IPS-20b (cell line): ENCODE measurements at regions not wholly inside any gene's neighbourhood (a gene's known extent, or its start where the extent isn't known, plus 50 kb on each side); places are given as distances from the start of the nearest gene placed in this dataset.
"Not testable (repeated sequence)": the region's sequence is repeated elsewhere in the genome, so short reads cannot be mapped to it uniquely, and the experiment has no call there.

ENCODE experiments used
- H3K27ac ChIP-seq: one replicate; pipeline ENCODE4 v1.5.1; 2013; ENCODE audit warnings: low read length
- H3K27me3 ChIP-seq: 2 replicates; pipeline ENCODE4 v1.6.1; 2013; ENCODE audit warnings: mild to moderate bottlenecking, low read length, inconsistent platforms; ENCODE audit not compliant: insufficient read depth
- H3K36me3 ChIP-seq: 2 replicates; pipeline ENCODE4 v1.6.1; 2013; ENCODE audit warnings: low read depth, mild to moderate bottlenecking, inconsistent platforms, low read length, moderate library complexity; ENCODE audit not compliant: insufficient read depth
- H3K4me1 ChIP-seq: 2 replicates; pipeline ENCODE4 v1.6.1; 2013; ENCODE audit warnings: mild to moderate bottlenecking, control low read depth, inconsistent platforms, low read length, moderate library complexity; ENCODE audit not compliant: insufficient read depth
- H3K4me3 ChIP-seq: 2 replicates; pipeline ENCODE4 v1.5.1; 2013; ENCODE audit warnings: mild to moderate bottlenecking, low read length, inconsistent platforms
- H3K9ac ChIP-seq: 2 replicates; pipeline ENCODE4 v1.6.1; 2013; ENCODE audit warnings: low read depth, mild to moderate bottlenecking, inconsistent platforms, low read length, moderate library complexity
- H3K9me3 ChIP-seq: 2 replicates; pipeline ENCODE4 v1.6.1; 2013; ENCODE audit warnings: mild to moderate bottlenecking, low read depth, low read length, inconsistent platforms; ENCODE audit not compliant: insufficient read depth

GRCh38 chr10:128577958-128578750 lies 451.9 kb upstream of the MKI67 start:
- Histone ChIP-seq H3K4me3 (no peak overlapping the region), H3K9ac (no peak overlapping the region), H3K27me3 (peaks cover 10% of the 10 kb centered on the region; the same call in 1 of the 2 replicates), H3K27ac (no peak overlapping the region), H3K4me1 (peaks cover 12% of the 10 kb centered on the region; the same call in 1 of the 2 replicates), H3K36me3 (no peaks in the 10 kb centered on the region), H3K9me3 (no peaks in the 10 kb centered on the region)

DNA sequence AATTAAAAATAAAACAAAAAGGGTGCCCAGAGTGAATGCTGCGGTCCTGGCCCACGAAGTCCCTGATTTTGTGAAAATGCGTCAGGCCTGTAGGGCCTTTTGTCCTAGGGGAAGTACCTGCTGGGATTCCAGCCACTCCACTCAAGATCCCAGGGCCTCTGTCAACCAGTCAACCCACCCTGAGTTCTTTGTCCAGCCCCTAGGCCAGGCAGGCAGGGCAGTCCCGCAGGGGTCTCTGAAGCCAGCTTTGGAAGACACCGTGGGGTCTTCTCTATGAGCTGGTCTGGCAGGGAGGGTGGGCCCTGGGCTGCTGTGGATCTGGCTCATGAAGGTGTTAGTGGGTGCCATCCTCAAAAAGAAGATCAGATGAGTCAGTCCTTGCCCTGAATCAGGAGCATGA lies 452.5 kb upstream of the MKI67 start:
- H3K4me3 ChIP-seq: no peak overlapping the region
- peaks cover 12% of the 10 kb centered on the region; the same call in 1 of the 2 replicates for H3K4me1 ChIP-seq
- peaks cover 10% of the 10 kb centered on the region; the same call in 1 of the 2 replicates for H3K27me3 ChIP-seq
- H3K9ac ChIP-seq: no peak overlapping the region
- H3K27ac ChIP-seq: no peak overlapping the region
- no peaks in the 10 kb centered on the region for H3K36me3 ChIP-seq
- no peaks in the 10 kb centered on the region for H3K9me3 ChIP-seq

- H3K4me1 ChIP-seq: peaks cover 9% of the 10 kb centered on the region; the same call in 1 of the 2 replicates
- H3K4me3 ChIP-seq: no peak overlapping the region
- no peak overlapping the region for H3K27ac ChIP-seq
- no peaks in the 10 kb centered on the region for H3K9me3 ChIP-seq
- no peaks in the 10 kb centered on the region for H3K36me3 ChIP-seq
- no peak overlapping the region for H3K9ac ChIP-seq
- H3K27me3 ChIP-seq: peaks cover 10% of the 10 kb centered on the region; the same call in 1 of the 2 replicates
These were observed 453.1 kb upstream of the MKI67 start for GRCh38 chr10:128579280-128579865.

DNA sequence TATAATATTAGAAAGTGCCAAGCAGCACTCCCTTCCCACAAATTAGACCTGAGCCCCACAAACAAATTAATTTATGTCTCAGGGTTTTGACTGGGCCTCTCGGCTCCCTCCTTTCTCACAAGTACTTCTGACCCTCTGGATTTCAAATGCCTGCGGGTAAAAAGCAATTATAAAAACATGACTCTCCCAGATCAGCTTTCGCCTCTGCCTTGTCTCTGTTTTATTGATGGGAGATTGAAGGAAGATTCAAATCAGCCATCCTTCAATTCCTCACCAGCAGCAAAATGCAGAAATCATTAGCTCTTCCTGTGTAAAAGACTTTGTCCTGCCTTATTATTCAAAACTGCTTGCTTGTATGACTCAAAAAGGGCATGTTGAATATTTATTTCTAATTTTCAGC lies 453.7 kb upstream of the MKI67 start:
- Histone ChIP-seq H3K4me3 (no peak overlapping the region), H3K27ac (no peak overlapping the region), H3K4me1 (peaks cover 9% of the 10 kb centered on the region; the same call in 1 of the 2 replicates), H3K27me3 (peaks cover 10% of the 10 kb centered on the region; the same call in 1 of the 2 replicates), H3K9ac (no peak overlapping the region), H3K9me3 (no peaks in the 10 kb centered on the region), H3K36me3 (no peaks in the 10 kb centered on the region)

- H3K9me3 ChIP-seq: not testable (repeated sequence)
These were observed 456.9 kb upstream of the MKI67 start for GRCh38 chr10:128583125-128583524.

GRCh38 chr10:128586599-128586998 lies 460.4 kb upstream of the MKI67 start:
- H3K36me3 ChIP-seq, H3K27ac ChIP-seq, H3K4me1 ChIP-seq, H3K27me3 ChIP-seq, H3K9me3 ChIP-seq, H3K4me3 ChIP-seq, H3K9ac ChIP-seq: not testable (repeated sequence)

More at GRCh38 chr10:128583125-128583524, 456.9 kb upstream of the MKI67 start:
- not testable (repeated sequence) for H3K27ac ChIP-seq, H3K9ac ChIP-seq, H3K4me1 ChIP-seq, H3K27me3 ChIP-seq, H3K36me3 ChIP-seq, H3K4me3 ChIP-seq

GRCh38 chr10:128587689-128588088 lies 461.5 kb upstream of the MKI67 start:
- no peaks in the 10 kb centered on the region for H3K27me3 ChIP-seq
- no peak overlapping the region for H3K4me3 ChIP-seq
- H3K27ac ChIP-seq: no peak overlapping the region
- H3K36me3 ChIP-seq: no peaks in the 10 kb centered on the region
- no peaks in the 10 kb centered on the region; the same call in 1 of the 2 replicates for H3K9me3 ChIP-seq
- no peak overlapping the region for H3K9ac ChIP-seq
- H3K4me1 ChIP-seq: no peaks in the 10 kb centered on the region

DNA sequence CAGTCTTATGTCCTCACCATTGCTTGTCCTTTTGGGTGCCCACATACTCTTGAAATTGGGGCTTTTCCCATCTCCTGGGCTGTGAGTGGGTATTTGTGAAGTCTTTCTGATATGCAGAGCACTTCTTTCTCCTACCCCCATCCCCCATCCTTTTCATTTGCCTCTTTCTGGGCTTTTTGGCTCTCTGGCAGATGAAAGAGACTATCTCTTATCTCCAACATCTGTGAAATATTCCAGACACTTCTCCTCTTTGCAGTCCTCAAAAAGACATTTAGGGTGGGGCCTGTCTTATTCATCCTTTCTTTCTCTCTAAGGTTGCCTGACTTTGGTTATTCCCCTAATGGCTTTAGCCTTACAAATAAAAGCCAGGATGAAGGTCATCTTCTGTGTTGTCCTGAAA lies 462.2 kb upstream of the MKI67 start:
- H3K9me3 ChIP-seq: no peaks in the 10 kb centered on the region; the same call in 1 of the 2 replicates

DNA sequence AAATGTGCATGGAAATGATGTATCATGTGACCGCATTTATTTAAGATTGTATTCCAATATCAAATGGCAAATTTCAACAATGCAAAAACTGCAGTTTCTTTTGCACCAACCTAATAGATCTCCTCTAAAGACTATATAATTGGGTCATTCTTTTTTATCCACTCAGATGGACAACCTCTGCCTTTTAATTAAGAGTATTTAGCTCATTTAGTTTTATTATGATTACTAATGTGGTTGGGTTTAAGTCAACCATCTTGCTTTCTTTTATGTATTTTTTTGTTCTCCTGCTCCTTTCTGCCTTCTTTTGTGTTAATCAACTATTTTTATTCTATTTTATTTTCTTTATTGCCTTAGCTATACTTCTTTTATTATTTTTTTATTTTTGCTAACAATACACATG lies 468.5 kb upstream of the MKI67 start:
- Histone ChIP-seq H3K4me1 (no peaks in the 10 kb centered on the region), H3K9ac (no peak overlapping the region), H3K27me3 (no peaks in the 10 kb centered on the region), H3K4me3 (no peak overlapping the region), H3K9me3 (no peaks in the 10 kb centered on the region), H3K36me3 (no peaks in the 10 kb centered on the region), H3K27ac (no peak overlapping the region)

More for the DNA sequence above, 462.2 kb upstream of the MKI67 start:
- Histone ChIP-seq H3K27me3 (no peaks in the 10 kb centered on the region), H3K27ac (no peak overlapping the region), H3K9ac (no peak overlapping the region), H3K4me3 (no peak overlapping the region), H3K4me1 (no peaks in the 10 kb centered on the region), H3K36me3 (no peaks in the 10 kb centered on the region)

- Histone ChIP-seq H3K4me3 (no peak overlapping the region), H3K27me3 (no peaks in the 10 kb centered on the region), H3K27ac (no peak overlapping the region), H3K36me3 (no peaks in the 10 kb centered on the region), H3K9ac (no peak overlapping the region), H3K9me3 (no peaks in the 10 kb centered on the region), H3K4me1 (no peaks in the 10 kb centered on the region)
These were observed 470.7 kb upstream of the MKI67 start for GRCh38 chr10:128596906-128597305.

DNA sequence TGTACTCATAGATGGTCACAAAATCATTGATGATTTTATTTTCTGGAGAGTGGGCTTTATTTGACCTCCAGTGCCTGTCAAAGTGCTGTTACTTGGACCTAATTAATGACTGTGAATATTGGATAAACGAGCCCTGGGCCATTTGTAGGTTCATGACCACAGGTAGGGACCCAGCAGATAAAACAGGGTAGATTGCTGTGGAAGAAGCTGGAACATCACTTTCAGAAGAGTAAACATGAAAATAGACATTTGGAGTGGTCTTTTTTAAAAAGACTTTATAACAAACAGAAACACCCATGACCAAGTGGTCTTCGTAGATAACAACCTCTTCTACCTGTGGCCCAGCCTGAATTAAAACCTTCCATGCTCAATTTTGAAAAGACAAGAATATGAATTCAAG lies 472.8 kb upstream of the MKI67 start:
- H3K4me3 ChIP-seq: no peak overlapping the region
- no peaks in the 10 kb centered on the region for H3K4me1 ChIP-seq
- no peak overlapping the region for H3K9ac ChIP-seq
- H3K9me3 ChIP-seq: no peaks in the 10 kb centered on the region
- no peak overlapping the region for H3K27ac ChIP-seq
- H3K36me3 ChIP-seq: no peaks in the 10 kb centered on the region
- no peaks in the 10 kb centered on the region for H3K27me3 ChIP-seq

DNA sequence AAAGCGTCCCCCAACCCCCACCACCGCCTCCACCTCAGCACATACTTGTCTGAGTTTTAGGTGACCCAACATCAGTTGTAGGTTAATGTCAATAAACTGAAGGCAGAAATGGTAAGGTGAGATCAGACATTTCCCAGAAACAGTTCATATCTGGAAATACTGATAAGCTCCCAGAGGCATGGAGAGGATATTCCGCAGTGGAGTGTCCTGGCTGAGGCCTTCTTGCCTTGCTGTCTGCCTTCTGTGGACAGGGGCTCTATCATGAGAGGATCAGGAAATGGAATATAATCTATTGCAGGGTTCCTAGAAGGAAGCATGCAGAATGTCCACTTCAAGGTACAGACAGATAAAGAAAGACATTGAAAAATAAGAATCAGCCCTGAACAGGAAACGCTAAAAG lies 473.3 kb upstream of the MKI67 start:
- H3K4me1 ChIP-seq: no peaks in the 10 kb centered on the region
- H3K27me3 ChIP-seq: no peaks in the 10 kb centered on the region

More for the DNA sequence above, 473.3 kb upstream of the MKI67 start:
- no peaks in the 10 kb centered on the region for H3K36me3 ChIP-seq
- no peak overlapping the region for H3K27ac ChIP-seq
- H3K9ac ChIP-seq: no peak overlapping the region
- H3K4me3 ChIP-seq: no peak overlapping the region
- H3K9me3 ChIP-seq: no peaks in the 10 kb centered on the region
